SJSA1 (cell line): ENCODE measurements at regions not wholly inside any gene's neighbourhood (a gene's known extent, or its start where the extent isn't known, plus 50 kb on each side); places are given as distances from the start of the nearest gene placed in this dataset.

ENCODE experiments used
- DNase-seq, 2 experiments: peaks; one replicate each; pipeline ENCODE4 v3.0.0-alpha.2; 2015 to 2020; ENCODE audit warnings: low spot score in 2 of 2, low read depth in 1 of 2
- H3K27ac ChIP-seq: fragments of 250-450 bp; sonication (Bioruptor Pico); 2 replicates; pipeline ENCODE4 v1.5.1; 2020; ENCODE audit warnings: mild to moderate bottlenecking, moderate library complexity
- H3K27me3 ChIP-seq: fragments of 250-450 bp; sonication (Bioruptor Pico); replicated peaks from 2 replicates; pipeline ENCODE4 v1.5.1; 2020; ENCODE audit warnings: mild to moderate bottlenecking, moderate library complexity
- H3K36me3 ChIP-seq: fragments of 250-450 bp; sonication (Bioruptor Pico); 2 replicates; pipeline ENCODE4 v1.5.1; 2020; ENCODE audit warnings: mild to moderate bottlenecking
- H3K4me1 ChIP-seq: fragments of 250-450 bp; sonication (Bioruptor Pico); replicated peaks from 2 replicates; pipeline ENCODE4 v1.6.1; 2021; ENCODE audit warnings: mild to moderate bottlenecking
- H3K4me3 ChIP-seq: fragments of 250-450 bp; sonication (Bioruptor Pico); 2 replicates; pipeline ENCODE4 v1.5.1; 2020; ENCODE audit warnings: mild to moderate bottlenecking
- H3K9me3 ChIP-seq: fragments of 250-450 bp; sonication (Bioruptor Pico); replicated peaks from 2 replicates; pipeline ENCODE4 v1.5.1; 2020; ENCODE audit warnings: mild to moderate bottlenecking

DNA sequence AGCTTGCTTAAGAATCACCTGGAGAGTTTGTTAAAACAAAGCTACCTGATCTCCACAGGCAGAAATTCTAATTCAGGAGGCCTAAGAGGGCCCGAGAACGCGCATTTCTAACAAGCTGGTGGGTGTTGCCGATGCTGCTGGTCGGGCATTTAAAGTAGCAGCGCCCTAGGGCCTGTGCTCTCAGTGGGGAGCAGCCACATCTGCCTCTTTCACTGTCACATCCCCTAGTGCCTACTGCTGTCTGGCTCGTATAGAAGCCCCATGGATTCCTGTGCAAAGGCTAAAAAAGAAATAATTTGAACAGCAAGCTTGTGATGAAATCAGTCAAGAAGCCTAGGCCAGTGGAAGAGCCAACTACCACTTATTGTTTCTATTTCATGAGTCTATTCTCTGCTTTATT, 126.7 kb upstream of the SMIM21 start:
- Histone ChIP-seq H3K36me3 (no peaks in the 10 kb centered on the region), H3K27ac (no peak overlapping the region), H3K4me1 (no peaks in the 10 kb centered on the region; the same call in 1 of the 2 replicates), H3K27me3 (no peaks in the 10 kb centered on the region), H3K4me3 (no peak overlapping the region), H3K9me3 (no peaks in the 10 kb centered on the region)
- no peak for DNase-seq

DNA sequence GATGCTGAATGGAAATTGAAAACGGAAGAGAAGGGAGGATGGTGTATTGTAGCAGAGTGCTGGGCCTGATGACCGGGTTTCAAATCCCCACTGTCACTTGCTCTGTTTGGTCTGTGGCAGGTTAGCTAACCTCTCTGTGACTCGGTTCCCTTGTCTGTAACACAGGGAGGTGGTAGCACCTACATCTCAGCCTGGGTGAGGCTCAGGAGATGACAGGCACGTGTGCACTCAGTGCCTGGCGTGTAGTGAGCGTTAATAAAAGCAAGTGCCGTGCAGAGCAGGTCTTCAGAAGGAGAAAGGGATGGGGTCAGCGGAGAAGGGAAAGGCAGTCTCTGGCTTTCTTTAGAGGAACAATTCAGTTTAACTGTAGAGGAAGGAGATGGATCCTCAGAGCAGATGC, 125.5 kb upstream of the SMIM21 start:
- no peak for DNase-seq
- Histone ChIP-seq H3K4me1 (no peaks in the 10 kb centered on the region; the same call in 1 of the 2 replicates), H3K9me3 (no peaks in the 10 kb centered on the region), H3K36me3 (no peaks in the 10 kb centered on the region), H3K4me3 (no peak overlapping the region), H3K27me3 (no peaks in the 10 kb centered on the region), H3K27ac (no peak overlapping the region)

DNA sequence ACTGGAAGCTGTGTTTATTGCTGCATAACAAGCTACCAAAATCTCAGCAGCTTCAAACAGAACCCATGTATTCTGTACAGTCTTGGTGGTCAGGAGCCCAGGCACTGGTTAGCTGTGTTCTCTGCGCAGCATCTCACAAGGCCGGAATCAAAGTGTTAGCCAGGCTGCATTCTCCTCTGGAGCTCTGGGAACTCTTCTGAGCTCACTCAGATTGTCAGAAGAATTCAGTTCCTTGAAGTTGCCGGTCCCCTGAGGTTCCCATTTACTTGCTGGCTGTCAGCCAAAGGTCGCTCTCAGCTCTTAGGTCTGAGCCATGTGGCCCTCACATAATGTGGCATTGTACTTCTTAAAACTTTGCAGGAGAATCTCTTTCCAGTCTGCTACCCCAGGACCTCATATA, 123.6 kb upstream of the SMIM21 start:
- DNase-seq: no peak
- Histone ChIP-seq H3K27me3 (no peaks in the 10 kb centered on the region), H3K9me3 (no peaks in the 10 kb centered on the region), H3K4me1 (no peaks in the 10 kb centered on the region; the same call in 1 of the 2 replicates), H3K36me3 (no peaks in the 10 kb centered on the region), H3K27ac (no peak overlapping the region), H3K4me3 (no peak overlapping the region)

DNA sequence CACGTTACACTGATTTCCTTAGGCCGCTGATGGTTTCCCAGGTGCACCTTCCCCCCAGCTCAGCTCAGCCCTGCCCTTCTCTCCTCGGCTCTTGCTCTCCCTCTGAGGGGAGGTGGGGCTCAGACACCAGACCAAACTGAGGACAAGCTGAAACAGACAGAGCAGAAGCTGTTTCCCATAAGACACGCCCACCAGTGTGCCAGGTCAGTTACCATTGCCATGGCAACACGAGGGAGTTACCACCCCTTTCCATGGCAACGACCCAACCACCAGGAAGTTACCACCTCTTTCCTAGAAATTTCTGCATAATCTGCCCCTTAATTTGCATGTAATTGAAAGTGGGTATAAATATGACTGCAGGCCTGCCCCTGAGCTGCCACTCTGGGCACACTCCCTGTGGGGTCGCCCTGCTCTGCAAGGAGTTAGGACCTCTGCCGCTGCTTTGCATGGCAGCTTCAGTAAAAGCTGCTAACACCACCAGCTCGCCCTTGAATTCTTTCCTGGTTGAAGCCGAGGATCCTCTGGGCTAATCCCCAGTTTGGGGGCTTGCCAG, 120.9 kb upstream of the SMIM21 start:
- DNase-seq: no peak
- Histone ChIP-seq H3K4me1 (peaks cover 18% of the 10 kb centered on the region), H3K4me3 (no peak overlapping the region), H3K36me3 (no peaks in the 10 kb centered on the region), H3K9me3 (no peaks in the 10 kb centered on the region), H3K27me3 (no peaks in the 10 kb centered on the region), H3K27ac (no peak overlapping the region)

DNA sequence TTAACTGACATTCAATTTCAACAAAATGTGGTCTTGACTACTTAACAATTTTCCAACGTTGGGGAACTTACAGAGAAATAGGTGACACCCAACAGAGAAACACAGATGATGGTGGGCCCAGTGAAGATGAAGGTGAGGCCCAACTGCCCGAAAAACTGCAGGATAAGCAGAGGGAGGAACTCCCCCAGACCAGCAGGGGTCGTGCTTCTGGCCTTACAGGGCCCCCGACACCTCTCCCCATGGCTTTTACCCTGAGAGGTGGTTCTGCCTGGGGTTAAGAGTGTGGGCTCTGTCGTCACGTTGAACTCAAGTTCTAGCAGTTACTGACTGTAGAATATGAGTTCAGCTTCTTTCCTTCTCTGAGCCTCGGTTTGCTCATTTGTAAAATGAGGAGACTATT, 119.5 kb upstream of the SMIM21 start:
- H3K4me3 ChIP-seq: no peak overlapping the region
- H3K9me3 ChIP-seq: no peaks in the 10 kb centered on the region
- no peak for DNase-seq
- H3K27me3 ChIP-seq: no peaks in the 10 kb centered on the region
- peaks cover 18% of the 10 kb centered on the region for H3K4me1 ChIP-seq
- H3K27ac ChIP-seq: no peak overlapping the region
- no peaks in the 10 kb centered on the region for H3K36me3 ChIP-seq

DNA sequence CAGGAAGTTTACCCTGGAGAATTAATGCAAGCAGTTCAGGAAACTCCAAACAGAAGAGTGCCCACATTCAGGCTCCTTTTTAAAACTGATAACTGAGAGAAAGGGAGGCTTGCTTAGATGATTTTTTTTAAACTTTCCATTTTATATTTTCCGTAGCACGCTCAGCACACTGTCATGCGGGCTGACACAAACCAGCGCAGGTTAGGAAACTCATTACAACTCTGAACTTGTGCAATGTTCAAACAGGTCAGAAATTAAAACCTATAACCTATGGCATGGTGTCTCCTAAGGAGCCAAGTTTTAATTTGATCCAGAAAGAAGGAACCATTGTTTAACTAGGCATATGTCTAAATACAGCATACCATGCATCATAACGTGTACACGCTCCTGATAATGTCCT, 117.7 kb upstream of the SMIM21 start:
- H3K27ac ChIP-seq: no peak overlapping the region
- H3K27me3 ChIP-seq: no peaks in the 10 kb centered on the region
- H3K9me3 ChIP-seq: no peaks in the 10 kb centered on the region
- H3K36me3 ChIP-seq: no peaks in the 10 kb centered on the region
- no peak for DNase-seq
- no peak overlapping the region for H3K4me3 ChIP-seq
- H3K4me1 ChIP-seq: peaks cover 18% of the 10 kb centered on the region

DNA sequence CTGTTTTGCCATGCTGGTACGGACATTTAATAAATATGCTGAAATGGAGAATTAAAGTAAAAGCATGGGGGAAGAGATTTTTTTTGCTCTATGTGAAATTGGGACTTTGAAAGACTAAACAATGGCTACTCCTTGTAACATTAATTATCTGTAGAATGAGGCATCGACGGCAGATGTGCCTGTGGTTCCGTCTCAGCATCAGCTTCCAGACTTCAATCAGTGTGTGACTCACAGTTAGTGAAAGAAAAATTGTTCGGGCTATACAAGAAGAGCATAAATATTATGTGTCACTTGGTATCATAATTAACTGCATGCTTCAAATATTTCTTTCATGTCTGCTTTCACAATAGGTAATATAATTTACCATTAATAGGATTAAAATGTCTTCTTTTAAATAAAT, 117.0 kb upstream of the SMIM21 start:
- no peaks in the 10 kb centered on the region for H3K36me3 ChIP-seq
- peak in 1 of 2 experiments; percentile 61 for DNase-seq
- H3K27ac ChIP-seq: peak overlapping the region; percentile 12; the same call in 1 of the 2 replicates
- peaks cover 18% of the 10 kb centered on the region for H3K4me1 ChIP-seq
- no peaks in the 10 kb centered on the region for H3K27me3 ChIP-seq
- no peak overlapping the region for H3K4me3 ChIP-seq
- H3K9me3 ChIP-seq: no peaks in the 10 kb centered on the region

DNA sequence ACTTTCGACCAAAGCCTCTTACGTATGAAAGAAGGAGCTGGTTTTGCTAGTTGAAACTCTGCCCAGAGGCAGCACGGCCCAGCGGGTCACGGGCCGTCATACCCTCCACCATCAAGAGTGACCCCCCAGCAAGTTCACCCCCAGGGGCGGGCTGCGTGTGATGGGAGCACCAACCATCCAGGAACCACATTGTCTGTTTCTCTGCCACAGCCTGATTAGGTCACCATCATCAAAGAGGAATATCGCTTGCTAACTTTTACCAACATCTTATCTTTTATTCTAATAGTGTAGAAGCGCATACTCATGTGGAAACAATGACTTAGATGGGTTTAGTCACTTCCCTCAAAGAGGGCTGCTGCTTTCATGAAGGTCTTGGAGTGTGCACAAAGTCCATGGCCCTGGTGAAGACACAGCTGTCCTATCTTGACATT, 116.6 kb upstream of the SMIM21 start:
- H3K4me3 ChIP-seq: no peak overlapping the region
- H3K4me1 ChIP-seq: peaks cover 18% of the 10 kb centered on the region
- H3K9me3 ChIP-seq: no peaks in the 10 kb centered on the region
- DNase-seq: no peak
- no peaks in the 10 kb centered on the region for H3K36me3 ChIP-seq
- peak overlapping the region; percentile 12 for H3K27ac ChIP-seq
- H3K27me3 ChIP-seq: no peaks in the 10 kb centered on the region

DNA sequence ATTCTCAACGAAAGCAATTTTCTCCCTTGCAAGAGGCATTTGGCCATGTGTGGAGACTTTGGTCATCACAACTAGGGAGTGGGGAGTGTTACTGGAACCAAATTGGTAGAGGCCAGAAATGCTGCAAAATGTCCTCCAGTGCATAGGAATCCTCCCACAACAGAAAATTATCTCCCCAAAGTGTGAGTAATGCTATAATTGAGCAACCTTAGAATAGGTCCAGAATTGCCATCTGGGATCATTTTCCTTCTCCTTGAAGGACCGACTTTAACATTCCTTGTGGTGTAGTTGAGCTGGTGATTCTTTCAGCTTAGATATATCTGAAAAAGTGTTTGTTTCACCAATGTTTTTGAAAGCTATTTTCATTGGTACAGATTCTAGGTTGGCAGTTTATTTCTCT, 111.2 kb upstream of the SMIM21 start:
- no peak overlapping the region for H3K27ac ChIP-seq
- no peaks in the 10 kb centered on the region for H3K9me3 ChIP-seq
- no peaks in the 10 kb centered on the region for H3K36me3 ChIP-seq
- no peak overlapping the region for H3K4me3 ChIP-seq
- DNase-seq: no peak
- H3K4me1 ChIP-seq: peaks cover 2% of the 10 kb centered on the region
- no peaks in the 10 kb centered on the region for H3K27me3 ChIP-seq

DNA sequence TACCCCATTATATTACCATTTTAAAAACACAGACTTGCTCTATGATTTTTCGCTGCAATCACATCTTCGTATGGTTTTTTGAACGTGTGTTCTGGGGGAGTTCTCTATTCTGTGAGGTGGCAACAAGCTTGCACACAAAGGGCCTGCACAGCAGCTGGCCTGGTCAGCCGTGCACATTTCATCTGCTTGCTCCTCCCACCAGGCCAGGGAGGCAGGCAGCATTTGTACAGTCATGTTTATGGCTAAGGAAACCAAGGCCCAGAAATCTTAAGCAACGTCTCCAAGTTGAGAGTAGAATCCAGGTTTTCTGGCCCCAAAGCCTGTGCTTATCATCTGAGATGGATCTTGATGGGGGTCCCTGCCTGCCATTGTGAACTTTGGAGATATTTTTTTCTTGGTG, 106.4 kb upstream of the SMIM21 start:
- Histone ChIP-seq H3K4me1 (peaks cover 10% of the 10 kb centered on the region), H3K4me3 (no peak overlapping the region), H3K27me3 (no peaks in the 10 kb centered on the region), H3K36me3 (no peaks in the 10 kb centered on the region), H3K27ac (no peak overlapping the region), H3K9me3 (peaks cover 3% of the 10 kb centered on the region; the same call in 1 of the 2 replicates)
- no peak for DNase-seq

DNA sequence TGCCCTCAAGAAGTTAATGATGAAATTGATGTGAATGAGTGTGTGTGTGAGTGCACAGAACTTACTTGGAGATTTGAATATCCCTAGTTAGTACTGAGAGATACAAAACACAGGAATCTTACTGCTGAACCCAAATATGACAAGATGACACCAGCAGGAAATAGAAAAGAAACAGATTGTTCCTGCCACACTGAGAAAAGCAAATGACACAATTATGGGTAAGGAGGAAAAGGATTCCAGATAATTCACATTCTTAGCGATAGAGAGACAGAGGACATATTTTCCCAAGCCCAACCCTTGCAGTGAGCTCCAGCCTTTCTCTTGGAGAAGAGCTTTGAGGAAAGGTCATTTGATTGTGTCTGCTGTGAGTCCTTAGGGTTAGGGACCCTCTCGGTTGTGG, 105.7 kb upstream of the SMIM21 start:
- no peak overlapping the region for H3K4me3 ChIP-seq
- no peak overlapping the region for H3K27ac ChIP-seq
- H3K4me1 ChIP-seq: peaks cover 10% of the 10 kb centered on the region
- no peak for DNase-seq
- H3K9me3 ChIP-seq: peaks cover 3% of the 10 kb centered on the region; the same call in 1 of the 2 replicates
- no peaks in the 10 kb centered on the region for H3K27me3 ChIP-seq
- no peaks in the 10 kb centered on the region for H3K36me3 ChIP-seq

DNA sequence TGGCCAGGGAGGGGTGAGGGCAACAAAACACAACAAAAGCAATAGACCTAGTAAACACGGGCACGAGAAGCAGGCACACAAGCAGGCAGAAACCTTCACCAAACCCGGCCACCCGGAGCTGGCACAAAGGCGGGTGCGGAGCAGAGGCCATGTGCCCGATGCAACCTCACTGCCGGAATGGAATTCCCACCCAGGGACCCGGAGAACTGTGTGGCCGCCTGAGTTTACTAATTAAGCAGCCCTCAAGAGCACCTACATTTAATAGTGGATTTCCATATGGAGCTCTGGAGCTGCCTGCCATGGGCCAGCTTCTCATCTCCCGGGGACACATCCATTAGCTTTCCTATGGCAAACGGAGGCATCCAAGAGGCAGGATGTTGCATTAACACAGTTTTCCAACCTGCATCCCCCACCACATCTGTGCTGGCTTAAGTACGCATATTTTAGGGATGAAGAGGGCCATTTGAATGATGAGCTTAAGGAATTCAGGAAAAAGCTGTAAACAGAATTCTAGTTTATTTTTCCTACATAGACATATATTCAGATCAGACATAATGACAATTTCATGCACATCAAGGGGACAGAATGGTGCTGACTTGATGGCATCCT, 104.5 kb upstream of the SMIM21 start:
- no peak overlapping the region for H3K4me3 ChIP-seq
- no peak overlapping the region for H3K27ac ChIP-seq
- H3K4me1 ChIP-seq: peaks cover 10% of the 10 kb centered on the region
- H3K36me3 ChIP-seq: no peaks in the 10 kb centered on the region
- no peaks in the 10 kb centered on the region for H3K27me3 ChIP-seq
- DNase-seq: no peak
- peaks cover 3% of the 10 kb centered on the region; the same call in 1 of the 2 replicates for H3K9me3 ChIP-seq

DNA sequence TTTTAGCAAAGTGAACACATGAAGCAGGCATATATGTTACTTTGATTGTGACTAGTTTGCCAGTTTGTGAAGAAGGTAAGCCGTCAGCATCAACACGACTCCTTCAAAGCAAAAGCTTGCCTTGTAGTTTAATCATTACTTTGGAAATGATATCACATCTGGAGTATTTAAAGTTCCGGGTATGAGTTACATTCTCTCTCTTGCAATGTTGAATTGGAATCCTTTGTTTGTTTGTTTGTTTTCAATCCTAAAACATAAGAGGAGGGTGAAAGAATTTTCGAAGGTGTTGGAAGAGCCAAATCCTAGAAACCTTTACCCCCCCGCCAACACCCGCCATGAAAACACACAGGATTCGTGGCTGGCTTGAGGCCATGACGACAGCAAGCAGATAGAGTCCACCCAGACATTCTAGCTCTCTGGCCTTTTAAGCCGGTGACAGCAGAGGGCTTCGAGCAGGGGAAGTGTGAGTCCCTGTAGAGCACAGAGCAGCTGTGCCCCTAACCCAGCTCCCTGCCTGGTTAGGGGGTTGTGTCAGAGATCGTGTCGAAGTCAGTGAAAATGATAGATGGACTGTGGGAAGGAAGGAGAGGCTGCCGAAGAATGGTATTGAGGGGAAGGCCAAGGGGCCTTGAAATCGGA, 103.8 kb upstream of the SMIM21 start:
- Histone ChIP-seq H3K9me3 (peaks cover 3% of the 10 kb centered on the region; the same call in 1 of the 2 replicates), H3K36me3 (no peaks in the 10 kb centered on the region), H3K27me3 (no peaks in the 10 kb centered on the region), H3K4me3 (no peak overlapping the region), H3K4me1 (peaks cover 10% of the 10 kb centered on the region), H3K27ac (peak overlapping the region; percentile 35)
- DNase-seq: no peak

DNA sequence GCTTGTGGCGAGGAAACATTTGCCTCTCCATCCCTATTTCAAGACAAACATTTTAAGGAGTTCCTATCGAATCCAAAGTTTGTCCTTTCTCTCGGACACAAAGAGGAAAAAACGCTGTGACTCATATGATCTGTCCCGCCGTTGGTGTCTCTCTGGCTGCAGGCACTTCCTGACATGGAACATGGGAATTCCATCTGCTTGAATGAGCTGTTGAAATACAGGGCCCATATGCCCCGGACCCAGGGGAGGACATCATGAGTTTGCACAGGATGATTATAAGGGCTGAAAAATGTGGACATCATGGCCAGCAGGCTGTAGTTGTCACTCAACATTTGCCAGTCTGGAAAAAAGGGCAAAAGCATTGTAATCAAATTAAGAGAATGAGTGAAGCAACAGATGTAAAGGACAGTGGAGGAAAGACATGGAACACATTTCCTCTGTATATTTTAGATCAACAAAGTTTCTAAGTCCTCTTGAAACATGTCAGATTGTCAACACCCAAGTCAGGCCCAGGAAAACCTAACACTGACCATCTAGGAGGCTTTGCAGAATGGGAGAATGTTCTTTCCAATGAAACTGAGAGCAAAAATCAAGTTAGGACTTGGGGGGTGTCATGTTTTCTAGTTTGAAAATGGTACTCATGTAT, 103.2 kb upstream of the SMIM21 start:
- peak overlapping the region; percentile 35 for H3K27ac ChIP-seq
- DNase-seq: no peak

More for the DNA sequence above, 103.2 kb upstream of the SMIM21 start:
- Histone ChIP-seq H3K36me3 (no peaks in the 10 kb centered on the region), H3K9me3 (peaks cover 3% of the 10 kb centered on the region; the same call in 1 of the 2 replicates), H3K27me3 (no peaks in the 10 kb centered on the region), H3K4me1 (peaks cover 10% of the 10 kb centered on the region), H3K4me3 (no peak overlapping the region)
